ENCODE measurements at regions not wholly inside any gene's neighbourhood (a gene's known extent, or its start where the extent isn't known, plus 50 kb on each side); places are given as distances from the start of the nearest gene placed in this dataset.
A peak's percentile ranks its signal among the peaks of the same experiment; 100 is the strongest.

DNA sequence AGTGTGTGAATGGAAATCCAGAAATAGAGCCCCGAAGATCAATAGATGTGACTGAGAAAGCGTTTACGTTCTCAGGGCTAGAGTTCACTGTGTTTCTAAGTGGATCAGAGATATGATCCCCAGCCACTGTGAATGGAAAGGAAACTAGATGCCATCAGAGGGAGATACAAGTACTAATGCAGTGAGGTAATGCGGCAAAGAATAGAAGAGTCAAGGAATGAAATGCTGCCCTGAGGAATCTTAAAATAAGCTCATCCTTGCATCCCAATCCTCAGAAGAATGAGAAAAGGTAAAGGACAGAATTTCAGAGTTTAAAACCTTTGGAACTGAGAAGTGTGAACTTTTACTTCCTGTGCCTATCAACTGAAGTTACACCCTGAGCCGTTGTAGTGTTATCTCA lies 165.5 kb upstream of the ESRRG start:
- DNase-seq (ENCODE audit: low read depth in 2 of 2), result no peak

DNA sequence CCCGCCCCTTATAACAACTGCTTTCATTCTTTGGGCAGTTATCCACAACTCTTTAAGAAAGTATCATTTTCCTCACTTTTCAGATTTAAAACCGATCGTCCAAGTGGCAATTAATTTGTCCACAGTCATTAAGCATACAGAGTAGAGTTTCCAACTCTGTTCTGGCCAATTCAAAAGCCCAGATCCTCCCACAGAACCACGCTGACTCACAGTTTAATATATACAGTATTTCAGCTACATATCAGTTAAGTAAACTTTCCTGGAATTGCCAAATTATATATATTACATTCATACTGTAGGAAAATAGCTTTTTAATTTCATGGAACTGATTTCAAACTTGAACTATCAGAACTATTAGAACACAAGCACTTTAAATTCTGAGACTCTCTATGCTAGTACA lies 163.8 kb upstream of the ESRRG start:
- no peak for DNase-seq (ENCODE audit: low read depth in 2 of 2)

DNA sequence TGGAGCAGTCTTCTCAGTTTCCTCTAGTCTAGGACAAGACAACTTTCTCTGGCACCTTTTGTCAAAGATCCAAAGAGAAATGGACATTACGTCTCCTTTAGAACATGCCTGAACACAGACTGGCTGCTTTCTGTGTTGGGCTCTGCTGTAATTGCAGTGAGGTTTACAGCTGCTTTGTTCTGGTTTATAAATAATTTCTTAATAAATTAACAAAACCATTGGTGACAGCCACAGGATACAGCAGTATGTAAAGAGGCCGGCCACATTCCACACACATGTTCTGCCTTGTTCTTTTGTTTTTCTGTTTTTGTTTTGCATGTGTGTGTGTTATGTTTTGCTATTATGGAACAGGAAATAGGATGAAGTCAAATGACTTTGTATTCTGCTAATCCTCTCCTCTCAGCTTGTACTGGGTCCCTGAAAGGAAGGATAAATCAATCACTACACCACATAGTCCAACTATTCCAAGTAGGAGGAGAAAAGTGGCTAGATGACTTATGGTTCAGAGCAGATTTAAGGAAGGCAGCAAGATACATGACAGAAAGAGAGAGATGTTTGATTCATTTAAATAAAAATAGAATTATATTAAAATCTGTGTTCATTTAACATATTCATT lies 161.5 kb upstream of the ESRRG start:
- DNase-seq (ENCODE audit: low read depth in 2 of 2), result no peak

DNA sequence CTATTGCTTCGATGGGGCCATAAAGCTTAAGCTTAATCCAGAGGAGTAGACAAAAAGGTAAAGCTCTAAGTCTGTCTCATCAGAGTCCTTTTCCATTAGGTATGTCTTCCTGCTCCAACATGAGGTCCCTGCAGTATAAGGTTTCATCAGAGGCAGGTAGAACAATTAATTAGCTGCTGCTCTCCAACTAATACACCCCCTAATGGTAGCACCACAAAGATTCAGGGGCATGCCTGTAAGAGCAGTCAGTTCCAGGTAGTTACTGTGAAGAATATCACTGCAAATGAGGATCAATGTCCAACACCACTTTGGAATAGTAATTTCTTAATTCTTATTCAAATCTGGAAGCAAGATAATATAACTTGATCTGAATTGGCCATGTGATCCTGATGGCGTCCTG lies 160.3 kb upstream of the ESRRG start:
- DNase-seq (ENCODE audit: low read depth in 2 of 2), result no peak

DNA sequence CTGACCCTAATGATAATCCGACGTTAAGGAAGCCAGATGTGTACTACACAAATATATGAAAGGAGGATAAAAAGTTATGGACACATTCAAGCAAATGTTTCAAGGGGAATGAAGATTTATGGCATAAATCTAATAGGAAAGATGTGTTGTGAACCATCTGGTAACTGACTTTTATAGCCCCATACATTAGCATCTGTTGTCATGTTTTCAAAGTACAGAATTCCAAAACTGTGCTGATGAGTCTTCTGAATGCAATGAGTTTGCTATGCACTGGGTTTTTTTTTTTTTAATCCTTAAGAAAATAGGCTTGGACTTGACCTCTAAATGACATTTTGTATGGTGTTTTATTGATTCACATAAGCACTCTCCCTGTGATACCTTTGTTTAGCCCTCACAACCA lies 158.5 kb upstream of the ESRRG start:
- no peak for DNase-seq (ENCODE audit: low read depth in 2 of 2)

DNA sequence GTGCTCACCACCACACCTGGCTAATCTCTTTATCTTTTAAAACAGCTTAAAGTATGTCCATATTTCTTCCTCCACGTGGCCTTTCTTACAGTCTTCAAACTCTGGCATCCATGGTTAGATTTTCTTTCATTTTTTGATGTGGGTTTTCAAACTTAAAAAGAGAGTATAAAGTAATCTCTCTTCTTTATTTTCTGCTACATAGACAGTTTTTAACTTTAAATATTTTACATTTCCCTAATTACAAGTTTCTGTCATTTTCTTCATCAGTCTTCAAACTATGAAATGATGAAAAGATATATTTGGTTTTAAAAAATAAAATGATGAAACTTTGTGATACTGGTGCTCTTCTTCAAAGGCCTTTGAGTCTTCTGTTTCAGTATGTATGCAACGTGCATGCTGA lies 143.5 kb upstream of the ESRRG start:
- no peak for DNase-seq (ENCODE audit: low read depth in 2 of 2)

DNA sequence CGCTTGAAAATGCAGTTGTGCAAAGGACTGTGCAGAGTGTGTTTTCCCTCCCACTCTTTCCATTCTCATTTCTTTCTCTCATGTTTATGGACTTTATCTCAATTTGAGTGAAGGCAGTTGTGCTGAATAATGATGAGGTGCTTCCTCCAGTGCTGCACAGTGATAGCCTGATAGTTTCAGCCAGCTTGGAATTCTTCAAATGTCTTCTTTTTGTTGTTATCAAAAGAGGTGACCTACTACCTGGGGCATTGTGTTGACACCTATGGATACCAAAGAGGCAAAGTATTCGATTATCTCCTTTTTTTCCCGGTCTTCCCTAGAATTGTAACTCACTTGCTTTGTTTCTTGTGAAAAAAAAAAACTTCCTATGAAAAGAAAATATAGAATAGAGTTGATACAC lies 132.6 kb upstream of the ESRRG start:
- no peak for DNase-seq (ENCODE audit: low read depth in 2 of 2)

DNA sequence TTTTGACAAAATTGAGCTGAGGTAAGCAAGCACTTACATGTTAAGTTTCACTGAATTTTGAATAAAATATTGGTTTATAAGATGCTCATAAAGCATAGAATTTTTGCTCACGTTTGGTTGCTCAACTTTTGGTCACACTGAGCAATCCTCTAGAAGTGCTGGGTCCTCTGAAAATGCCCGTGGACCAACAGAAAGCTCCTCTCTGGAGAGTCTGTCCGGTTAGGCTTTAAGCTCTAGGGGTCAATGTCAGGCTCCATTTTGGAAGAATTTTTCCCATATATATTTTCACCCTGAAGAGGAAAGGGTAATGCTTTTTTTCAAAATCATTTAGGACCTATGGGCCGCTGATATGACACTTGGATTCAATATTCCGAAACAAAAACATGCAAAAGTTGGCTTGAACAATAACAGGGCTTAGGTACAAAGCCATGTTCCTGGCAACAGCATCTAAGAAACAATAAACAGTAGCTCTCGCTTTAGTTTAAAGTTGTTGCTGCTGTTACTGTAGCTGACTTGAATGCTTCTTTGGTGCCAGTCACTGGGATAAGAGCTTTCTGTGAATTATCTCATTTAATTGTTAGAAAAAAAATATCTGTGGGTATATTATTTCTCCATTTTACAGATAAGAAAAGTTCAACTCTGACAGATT lies 131.7 kb upstream of the ESRRG start:
- no peak for DNase-seq (ENCODE audit: low read depth in 2 of 2)

DNA sequence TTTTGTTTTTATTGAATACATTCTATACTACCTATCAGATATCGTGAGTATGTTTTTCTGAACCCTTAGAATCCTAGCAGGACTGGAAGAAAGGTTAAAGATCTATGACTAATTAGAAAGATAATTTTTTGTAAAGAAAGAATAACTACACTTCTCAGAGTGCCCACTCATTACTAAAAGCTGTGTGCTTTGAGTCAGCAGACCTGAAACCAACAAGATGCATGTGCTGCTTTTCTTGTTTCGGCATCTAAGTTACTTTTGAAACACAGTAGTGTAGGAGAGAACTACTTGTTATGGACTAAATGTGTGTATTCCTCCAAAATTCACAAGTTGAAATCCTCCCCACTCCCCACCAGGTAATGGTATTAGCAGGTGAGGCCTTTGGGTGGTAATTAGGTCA lies 127.8 kb upstream of the ESRRG start:
- no peak for DNase-seq (ENCODE audit: low read depth in 2 of 2)

DNA sequence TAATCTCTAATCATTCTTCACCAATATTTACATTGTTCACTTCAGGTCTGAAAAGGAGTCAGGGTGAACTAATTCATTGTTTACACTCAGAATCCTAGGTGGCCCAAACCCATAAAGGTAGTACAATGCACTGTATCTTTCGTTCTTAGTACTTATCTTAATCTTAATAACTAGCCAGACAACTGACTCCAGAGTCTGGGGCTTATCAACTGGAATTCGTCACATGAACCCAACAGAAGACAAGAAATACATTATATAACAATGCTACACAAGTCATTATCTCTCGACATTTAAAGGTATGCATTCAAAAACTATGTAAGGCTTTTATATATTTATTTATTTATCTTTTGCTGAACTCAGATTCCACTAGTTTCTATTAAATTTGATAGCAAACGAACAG lies 125.9 kb upstream of the ESRRG start:
- no peak for DNase-seq (ENCODE audit: low read depth in 2 of 2)

DNA sequence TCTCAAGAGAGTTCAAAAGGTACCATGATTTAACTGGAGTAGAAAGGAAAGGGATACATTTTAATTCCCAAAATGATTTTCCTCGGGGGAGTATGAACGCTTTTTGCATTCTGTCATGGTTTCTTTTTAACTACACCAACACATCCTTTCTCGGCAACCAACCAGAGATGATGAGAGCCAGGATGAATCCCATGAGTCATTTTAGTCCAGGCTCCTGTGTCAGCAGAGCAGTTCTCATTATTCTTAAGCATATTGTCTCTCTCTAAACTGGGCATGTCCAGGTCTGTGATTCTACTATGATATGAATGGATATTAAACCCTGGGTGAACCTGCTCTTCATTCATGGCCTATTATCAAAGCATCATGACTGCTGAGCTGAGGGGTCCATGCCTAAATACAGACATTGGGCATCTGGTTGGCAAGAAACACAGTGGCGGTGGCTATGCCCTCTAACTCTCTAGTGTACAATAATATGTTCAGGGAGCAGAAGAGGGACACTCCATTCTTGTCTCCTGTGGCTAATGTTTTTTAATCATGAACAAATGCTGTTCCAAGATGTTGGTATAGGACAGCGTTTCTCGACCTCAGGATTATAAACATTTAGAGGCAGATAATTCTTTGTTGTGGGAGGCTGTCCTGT lies 124.3 kb upstream of the ESRRG start:
- DNase-seq (ENCODE audit: low read depth in 2 of 2), result no peak

DNA sequence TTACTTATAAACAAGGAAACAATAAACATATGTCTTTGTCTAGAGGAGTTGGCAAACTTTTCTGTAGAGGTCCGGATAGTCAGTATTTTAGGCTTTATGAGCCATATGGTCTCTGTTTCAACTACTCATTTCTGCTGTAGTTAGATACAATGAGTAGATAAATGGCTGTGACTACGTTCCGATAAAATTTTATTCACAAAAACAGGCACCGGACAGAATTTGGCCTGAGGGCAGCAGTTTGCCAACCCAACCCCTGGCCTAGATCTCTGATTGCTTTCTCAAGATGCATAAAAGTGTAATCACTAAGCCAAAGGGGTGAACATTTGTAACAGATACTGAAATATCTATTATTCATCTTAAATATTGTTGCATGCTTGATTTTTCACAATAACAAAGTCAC lies 123.1 kb upstream of the ESRRG start:
- DNase-seq (ENCODE audit: low read depth in 2 of 2), result no peak

DNA sequence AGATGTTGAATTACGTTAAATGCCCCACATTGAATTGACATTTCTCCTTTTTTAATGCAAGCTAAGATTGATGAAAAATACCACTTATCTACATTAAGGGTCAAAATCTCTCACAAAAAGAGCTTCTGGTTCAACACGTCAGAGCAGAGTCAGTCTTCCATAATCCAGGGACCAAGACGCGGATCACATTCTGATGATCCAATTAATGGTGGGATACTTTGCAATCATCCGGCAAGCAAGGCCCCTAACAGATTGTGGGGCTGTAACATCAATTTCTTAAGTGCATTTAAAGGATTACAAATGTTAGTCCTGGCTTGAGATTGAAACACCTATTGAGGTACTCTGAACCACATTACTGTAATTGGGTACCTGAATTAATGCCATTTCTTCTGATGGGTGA lies 120.2 kb upstream of the ESRRG start:
- no peak for DNase-seq (ENCODE audit: low read depth in 2 of 2)

DNA sequence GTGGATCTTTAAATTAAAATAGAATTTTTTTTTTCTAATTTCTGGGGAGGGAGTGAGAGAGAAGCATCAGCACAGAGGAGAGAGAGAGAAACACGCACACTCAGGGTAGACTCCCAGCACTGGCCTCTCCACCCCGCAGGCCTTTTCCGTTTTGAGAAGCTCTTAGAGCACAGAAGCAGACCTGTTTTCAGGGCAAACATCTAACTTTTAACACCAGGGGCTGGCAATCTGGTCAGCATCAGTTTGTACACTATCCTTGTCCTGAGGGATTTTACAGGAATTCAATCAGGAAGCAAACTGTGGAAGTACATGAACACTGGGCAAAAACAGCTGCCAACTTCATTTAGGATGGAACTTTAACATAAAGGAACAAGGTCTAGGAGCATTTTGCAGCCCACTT lies 117.9 kb upstream of the ESRRG start:
- no peak for DNase-seq (ENCODE audit: low read depth in 2 of 2)

DNA sequence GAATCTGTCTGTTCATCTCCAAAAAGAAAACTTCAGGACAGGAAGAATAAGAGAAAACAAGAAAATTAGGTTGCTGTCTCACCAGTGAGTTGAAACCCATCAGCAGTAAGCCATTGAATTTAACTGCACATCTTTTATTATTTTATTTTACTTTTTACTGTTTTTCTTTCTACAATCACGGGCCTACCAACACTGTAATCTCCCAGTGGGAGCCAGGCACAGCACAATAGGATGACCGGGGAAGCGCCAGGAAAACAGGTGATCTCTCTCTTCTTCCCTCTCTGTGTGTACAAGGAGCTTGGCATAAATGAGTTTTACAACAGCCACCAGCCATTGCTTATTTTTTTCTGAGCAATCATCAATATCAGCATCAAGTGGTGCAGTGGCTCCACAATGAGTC lies 113.1 kb upstream of the ESRRG start:
- DNase-seq (ENCODE audit: low read depth in 2 of 2), result no peak

DNA sequence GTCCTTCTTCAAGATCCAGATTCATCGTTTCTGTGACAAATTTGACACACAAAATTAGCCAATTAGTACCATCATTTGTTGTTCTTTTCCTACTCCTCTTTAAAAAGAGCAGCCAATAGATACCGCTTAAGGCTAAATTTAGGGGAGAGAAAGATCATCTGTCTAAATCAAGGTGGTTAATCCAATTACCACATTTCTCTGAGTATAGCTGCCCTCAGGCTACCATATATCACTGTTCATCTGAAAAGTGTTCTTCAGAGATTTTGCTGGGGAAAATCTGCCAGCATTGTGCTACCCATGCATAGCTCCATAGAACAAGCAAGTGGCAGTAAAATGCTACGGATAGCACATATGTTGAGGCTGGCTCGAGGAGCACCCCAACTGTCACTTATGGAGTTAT lies 110.3 kb upstream of the ESRRG start:
- no peak for DNase-seq (ENCODE audit: low read depth in 2 of 2)

DNA sequence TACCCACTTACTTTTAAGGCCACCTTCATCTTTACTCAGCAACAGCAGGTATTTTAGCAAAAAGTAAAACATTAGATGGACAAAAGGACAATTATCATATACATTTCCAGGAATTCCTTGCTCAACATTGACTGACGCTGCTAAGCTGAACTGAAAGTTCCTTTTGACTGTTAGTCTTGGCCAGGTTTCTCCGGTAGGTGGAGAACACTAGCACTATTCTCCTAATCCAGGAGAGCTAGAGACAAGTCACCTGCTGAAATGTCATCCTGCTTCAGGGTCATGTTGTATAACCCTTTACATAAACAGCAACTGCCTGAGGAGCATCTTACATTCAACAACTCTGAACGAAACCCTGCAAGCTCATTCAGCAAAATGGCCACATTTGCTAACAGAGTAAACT lies 109.0 kb upstream of the ESRRG start:
- DNase-seq (ENCODE audit: low read depth in 2 of 2), result no peak

DNA sequence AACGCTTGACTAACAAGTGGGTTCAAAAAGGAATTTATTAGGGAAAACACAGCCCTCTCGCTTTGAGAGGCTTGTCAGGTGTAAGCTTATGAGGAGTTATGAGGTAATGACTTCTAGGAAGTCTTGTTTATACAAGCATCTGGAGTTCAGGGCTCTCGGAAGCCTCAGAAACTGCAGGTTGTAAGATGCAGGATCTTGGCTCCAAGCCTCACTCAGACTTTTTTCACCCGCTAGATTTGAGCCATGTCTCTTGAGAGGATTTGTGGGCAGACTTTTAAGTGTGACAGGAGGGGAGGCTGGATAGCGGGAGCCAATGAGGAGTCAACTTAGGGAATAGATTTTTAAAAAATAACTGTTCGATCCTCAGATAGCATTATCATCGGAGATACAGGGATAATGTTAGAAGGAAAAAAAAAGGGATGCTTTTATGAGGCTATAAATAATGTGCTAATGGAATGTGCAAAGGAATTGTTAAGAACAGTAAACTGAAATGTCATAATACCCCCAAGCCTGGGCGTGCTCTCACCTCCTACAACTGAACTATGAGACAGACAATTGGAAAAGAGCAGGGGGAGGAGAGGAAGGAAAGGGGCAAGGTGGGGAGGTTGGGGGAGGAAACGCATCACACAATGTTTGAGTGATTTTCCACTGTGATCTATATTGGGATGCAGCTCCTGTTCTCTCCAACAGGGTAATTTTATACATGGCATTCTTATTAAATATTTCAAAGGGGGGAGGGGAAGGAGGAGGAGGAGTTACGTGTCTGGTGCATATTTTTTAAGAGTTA lies 107.4 kb upstream of the ESRRG start:
- peak in 1 of 2 donors; percentile 32 for DNase-seq (ENCODE audit: low read depth in 2 of 2)

DNA sequence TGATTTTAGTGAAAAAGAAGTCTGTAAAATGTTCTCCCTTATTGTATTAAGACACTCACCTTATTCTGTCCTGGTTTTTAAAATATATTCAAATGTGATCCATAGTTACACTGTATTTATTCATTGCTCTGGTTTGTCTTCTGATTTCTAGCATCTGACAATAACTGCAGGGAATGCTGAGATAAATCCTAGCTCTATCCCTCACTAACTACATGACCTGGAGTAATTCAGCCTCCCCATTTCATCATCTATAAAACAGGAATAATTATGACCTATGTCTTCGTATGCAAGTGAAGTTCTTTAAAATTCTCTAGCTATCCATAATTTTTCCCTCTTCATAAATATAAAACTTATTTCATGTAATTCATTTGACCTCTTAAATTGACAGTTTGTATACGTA lies 104.0 kb upstream of the ESRRG start:
- DNase-seq (ENCODE audit: low read depth in 2 of 2), result no peak

DNA sequence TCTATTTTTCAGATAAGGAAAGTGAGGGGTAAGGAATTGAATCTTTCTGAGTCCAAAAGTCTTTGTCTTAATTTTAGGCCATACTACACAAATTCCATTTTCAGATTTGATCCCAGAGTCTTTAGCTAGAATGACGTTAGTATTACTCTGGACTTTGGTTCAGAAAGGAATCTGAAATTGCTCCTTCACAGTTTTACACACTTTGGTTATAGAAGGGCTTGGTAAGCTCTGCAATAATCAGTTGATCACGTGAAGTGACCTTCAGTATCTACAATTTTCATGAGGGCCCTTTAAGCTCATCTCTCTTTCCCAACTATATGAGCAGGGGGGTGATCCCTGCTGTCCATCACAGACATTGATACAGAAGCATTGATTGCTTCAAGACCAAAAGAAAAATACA lies 103.4 kb upstream of the ESRRG start:
- DNase-seq (ENCODE audit: low read depth in 2 of 2), result no peak

DNA sequence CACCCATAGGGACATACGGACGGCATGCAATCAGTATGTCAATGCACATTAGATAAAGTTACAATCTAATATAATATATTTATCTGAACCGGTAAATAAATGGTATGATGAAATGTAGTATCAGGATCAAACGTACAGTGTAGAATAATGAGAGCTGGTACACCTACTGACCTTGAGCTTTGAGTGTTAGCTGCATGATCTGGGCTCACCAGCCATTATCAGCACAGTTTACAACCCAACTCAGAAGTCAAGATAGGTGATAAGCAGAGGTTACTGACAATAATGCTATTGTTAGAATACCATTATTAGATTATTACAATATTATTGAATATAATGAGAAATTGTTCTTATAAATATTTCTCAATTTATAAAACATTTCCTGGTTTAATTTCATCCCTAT lies 103.0 kb upstream of the ESRRG start:
- DNase-seq (ENCODE audit: low read depth in 2 of 2), result no peak

DNA sequence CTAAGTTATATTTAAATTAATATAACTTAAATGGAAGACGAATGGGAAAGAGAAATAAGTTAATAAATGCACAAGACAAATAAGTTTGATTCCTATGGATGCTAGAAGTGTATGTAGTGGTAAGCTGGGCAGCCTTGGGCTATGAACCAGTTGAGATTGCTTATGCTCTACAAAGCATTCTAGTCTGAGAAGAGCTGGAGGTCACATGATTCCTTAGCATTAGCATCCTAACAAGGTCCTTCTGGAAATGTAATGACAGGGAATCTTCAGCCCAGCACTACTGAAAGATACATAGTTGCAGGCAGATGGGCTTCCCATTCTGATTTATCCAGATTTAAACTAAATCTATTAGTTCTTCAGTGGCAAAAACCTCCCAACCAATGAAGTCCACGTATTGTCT lies 102.3 kb upstream of the ESRRG start:
- DNase-seq (ENCODE audit: low read depth in 2 of 2), result no peak

DNA sequence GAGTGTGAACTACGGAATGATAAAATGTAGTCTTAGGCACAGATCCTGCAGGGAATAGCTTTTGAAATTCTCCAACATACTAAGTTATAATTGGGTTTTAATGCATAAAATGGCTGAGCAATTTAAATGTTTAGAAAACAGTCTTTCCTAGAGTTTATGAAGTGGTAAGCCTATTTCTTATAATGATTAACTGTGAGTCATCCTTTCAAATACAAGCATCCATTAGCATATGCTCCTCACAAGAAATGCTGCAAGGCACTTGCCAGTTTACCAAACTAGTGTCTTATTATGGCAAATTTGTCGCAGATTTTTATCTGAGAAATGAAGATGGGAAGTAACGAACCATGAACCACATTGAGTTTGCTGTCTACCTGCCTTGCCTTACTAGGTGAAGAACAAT lies 101.3 kb upstream of the ESRRG start:
- DNase-seq (ENCODE audit: low read depth in 2 of 2), result no peak
